Activated T-cell treated with anti-CD3 and anti-CD28 coated beads for 48 hours (primary cell): ENCODE measurements at regions not wholly inside any gene's neighbourhood (a gene's known extent, or its start where the extent isn't known, plus 50 kb on each side); places are given as distances from the start of the nearest gene placed in this dataset.
"Not testable (repeated sequence)": the region's sequence is repeated elsewhere in the genome, so short reads cannot be mapped to it uniquely, and the experiment has no call there.

Experiments
- DNase-seq: peaks from one replicate; pipeline ENCODE4 v3.0.0-alpha.2; 2020; ENCODE audit warnings: low read depth

DNA sequence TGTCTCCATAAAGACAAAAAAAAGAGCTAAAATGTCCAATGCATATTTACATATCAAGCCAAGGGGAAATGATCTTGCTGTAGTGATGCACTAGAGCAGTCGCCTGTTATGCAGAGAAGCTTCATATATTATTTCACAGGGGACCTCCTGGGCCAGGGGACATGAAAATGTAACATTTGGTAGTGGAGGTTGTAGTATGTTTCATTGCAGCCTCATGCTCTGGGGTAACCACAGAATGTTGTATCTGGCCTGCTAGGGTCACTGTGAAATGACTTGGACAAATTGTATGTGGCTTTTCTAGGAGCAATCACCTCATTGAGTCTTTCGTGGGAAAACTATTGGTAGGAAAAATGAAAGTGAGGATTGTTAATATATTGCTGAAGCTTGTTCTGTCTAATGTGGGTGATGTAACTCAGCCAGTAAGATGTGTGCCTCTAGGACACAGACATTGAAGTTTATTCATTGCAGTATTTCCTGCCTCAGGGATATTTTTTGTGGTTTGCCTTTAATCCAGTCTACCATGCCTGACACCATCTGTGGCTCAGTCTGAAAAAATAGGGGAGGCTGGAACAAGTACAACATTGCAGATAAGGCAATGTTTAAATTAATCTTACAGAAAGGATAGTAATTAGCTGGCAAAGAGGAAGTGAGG, 430.8 kb upstream of the TNC start:
- no peak for DNase-seq

- DNase-seq: no peak
These were observed 433.4 kb upstream of the TNC start for GRCh38 chr9:115551396-115551795.

- no peak for DNase-seq
These were observed 435.3 kb upstream of the TNC start for GRCh38 chr9:115553060-115553773.

DNA sequence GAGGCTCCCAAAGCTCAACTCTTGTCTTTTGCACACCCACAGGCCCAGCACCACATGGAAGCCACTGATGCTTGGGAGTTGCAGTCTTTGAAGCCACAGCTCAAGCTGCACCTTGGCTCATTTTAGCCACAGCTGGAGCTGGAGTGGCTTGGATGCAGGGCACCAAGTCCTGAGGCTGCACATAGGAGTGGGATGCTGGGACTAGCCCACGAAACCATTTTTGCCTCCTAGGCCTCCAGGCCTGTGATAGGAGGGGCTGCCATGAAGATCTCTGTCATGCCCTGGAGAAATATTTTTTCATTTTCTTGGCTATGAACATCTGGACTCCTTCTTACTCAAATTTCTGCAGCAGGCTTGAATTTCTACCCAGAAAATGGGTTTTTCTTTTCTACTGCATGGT, 438.5 kb upstream of the TNC start:
- no peak for DNase-seq

DNA sequence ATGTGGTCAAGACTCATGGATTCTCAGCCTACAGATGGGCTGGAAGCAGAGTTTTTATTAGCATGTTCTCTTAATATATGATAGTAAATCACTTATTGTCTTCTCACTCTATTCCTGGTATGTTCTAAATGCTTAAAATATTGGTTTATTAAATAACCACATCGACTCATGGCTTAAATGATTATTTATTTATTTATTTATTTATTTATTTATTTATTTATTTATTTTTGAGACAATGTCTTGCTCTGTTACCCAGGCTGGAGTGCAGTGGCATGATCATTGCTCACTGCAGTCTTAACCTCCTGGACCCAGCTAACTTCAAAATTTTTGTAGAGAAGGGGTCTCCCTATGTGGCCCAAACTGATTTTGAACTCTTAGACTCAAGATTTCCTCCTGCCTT, 457.2 kb upstream of the TNC start:
- no peak for DNase-seq

DNA sequence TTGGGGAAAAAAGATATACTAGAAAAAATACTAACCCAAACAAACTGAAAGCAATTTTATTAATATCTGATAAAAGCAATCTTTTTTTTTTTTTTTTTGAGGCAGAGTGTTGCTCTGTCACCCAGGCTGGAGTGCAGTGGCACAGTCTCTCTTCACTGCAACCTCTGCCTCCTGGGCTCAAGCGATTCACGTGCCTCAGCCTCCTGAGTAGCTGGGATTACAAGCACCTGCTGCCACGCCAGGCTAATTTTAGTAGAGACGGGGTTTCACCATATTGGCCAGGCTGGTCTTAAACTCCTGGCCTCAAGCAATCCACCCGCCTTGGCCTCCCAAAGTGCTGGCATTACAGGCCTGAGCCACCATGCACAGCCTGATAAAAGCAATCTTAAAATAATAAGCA, 467.5 kb upstream of the TNC start:
- DNase-seq: not testable (repeated sequence)

DNA sequence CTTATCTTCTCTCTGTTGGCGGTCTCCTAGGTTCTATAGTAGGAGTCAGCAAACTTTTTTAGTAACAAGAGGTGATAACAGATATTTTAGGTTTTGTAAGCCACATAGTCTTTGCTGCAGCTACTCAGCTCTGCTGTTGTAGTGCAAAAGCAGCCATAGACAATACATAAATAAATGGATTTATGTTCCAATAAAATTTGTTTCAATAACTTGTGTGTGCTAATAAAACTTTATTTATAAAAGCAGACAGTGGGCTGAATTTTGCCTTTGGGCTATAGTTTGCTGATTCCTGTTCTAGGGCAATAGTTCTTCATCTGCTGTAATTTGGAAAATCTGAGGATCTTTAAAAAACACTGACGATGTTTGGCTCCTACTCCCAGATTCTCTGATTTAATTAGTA, 469.4 kb upstream of the TNC start:
- no peak for DNase-seq

DNA sequence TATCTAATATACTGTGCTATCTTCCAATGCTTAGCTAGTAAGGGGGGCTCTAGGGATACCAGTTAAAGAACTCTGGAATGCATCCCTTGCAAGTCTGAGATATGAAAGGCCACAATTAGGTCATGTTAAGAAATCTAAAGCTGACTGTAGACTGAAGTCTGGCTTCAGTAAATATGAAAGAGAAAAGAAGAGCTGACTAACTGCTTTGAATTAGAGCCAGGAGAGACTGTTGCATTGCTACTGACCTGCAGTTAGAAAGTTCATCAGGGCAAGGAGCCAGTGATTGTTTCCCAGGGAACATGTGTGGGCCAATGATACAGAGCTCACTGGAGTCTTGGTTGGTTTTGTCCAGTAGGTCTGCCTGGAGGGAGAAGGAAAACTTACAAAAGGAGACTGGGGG, 472.1 kb upstream of the TNC start:
- DNase-seq: no peak

- DNase-seq: no peak
These were observed 473.6 kb upstream of the TNC start for GRCh38 chr9:115591584-115591984.

GRCh38 chr9:115593587-115594091, 475.7 kb upstream of the TNC start:
- no peak for DNase-seq

DNA sequence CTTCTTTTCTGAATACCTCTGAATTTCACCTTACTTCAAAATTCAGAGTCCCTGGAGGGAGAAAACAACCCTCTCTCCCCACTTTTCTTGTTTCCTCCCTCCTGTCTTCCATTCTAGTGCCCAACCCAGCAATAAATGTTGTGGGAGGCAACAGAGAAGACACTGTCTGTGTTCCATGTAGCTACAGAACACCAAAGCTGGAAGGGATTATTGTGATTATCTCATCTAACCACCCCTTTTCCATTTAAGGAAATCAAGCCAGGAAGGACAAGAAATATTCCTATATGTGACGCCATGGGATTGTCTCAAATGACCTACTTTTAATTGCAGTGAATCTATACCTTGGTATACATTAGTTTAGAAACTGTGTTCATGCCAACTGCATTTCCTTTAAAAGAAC, 476.6 kb upstream of the TNC start:
- DNase-seq: no peak

GRCh38 chr9:115596021-115596745, 478.2 kb upstream of the TNC start:
- no peak for DNase-seq

DNA sequence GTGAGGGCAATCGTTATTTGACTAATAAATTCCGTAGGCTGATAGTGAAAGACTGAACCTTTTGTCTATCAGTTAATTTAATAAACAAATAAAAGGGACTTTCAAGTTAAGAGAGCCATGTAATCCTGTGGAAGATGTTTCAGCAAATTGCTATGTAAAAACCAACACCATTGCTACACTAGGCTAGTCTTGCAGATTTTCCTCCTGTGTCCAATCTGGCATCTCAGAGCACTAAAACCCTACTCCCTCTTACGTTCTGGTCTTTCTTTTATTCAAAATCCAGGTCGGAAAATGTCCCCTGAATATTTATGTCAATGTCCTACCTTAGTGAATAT, 478.8 kb upstream of the TNC start:
- no peak for DNase-seq

- no peak for DNase-seq
These were observed 479.5 kb upstream of the TNC start for GRCh38 chr9:115597330-115597895.

- DNase-seq: no peak
These were observed 480.8 kb upstream of the TNC start for GRCh38 chr9:115598751-115599150.

- DNase-seq: no peak
These were observed 481.9 kb upstream of the TNC start for GRCh38 chr9:115599898-115600297.

GRCh38 chr9:115601434-115601833, 483.5 kb upstream of the TNC start:
- no peak for DNase-seq

- no peak for DNase-seq
These were observed 487.0 kb upstream of the TNC start for GRCh38 chr9:115604831-115605483.

- DNase-seq: no peak
These were observed 488.9 kb upstream of the TNC start for GRCh38 chr9:115606838-115607237.

GRCh38 chr9:115614326-115614999, 496.5 kb upstream of the TNC start:
- no peak for DNase-seq

DNA sequence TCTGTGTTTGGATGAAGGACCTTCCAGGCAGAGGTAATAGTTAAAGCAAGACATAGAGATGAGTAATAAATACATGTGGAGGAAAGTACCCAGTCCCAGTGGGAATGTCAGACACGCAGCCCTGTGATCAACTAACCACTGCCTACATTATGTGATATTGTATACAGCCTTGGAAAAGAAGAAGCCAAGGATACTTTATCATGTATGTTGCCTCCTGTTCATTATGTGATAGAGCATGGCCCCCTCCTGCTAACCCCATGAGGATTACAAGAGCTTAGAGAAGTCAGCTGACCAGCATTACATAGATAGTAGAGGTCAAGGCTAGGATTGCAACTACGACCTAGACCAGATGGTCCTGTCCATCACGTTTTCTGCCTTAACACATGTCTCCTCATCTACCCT, 497.0 kb upstream of the TNC start:
- no peak for DNase-seq
